Hematopoietic multipotent progenitor cell (in vitro differentiated cells): ENCODE measurements at regions not wholly inside any gene's neighbourhood (a gene's known extent, or its start where the extent isn't known, plus 50 kb on each side); places are given as distances from the start of the nearest gene placed in this dataset.
"Not testable (repeated sequence)": the region's sequence is repeated elsewhere in the genome, so short reads cannot be mapped to it uniquely, and the experiment has no call there.

Experiments used
- DNase-seq, 3 donors: peaks; one replicate each; pipeline ENCODE4 v3.0.0-alpha.2; 2011 to 2015; ENCODE audit warnings: low read depth in 2 of 3, low spot score in 2 of 3

- no peak for DNase-seq
These were observed 93.6 kb upstream of the COL1A2 start for GRCh38 chr7:94301024-94301586.

GRCh38 chr7:94303118-94303517 is 91.6 kb upstream of the COL1A2 start:
- no peak for DNase-seq

GRCh38 chr7:94303695-94304094 is 91.0 kb upstream of the COL1A2 start:
- no peak for DNase-seq

GRCh38 chr7:94304878-94305277 is 89.8 kb upstream of the COL1A2 start:
- no peak for DNase-seq

GRCh38 chr7:94305836-94306235 is 88.9 kb upstream of the COL1A2 start:
- no peak for DNase-seq

GRCh38 chr7:94307399-94308048 is 87.2 kb upstream of the COL1A2 start:
- DNase-seq, result no peak

GRCh38 chr7:94311515-94311914 is 83.2 kb upstream of the COL1A2 start:
- no peak for DNase-seq

GRCh38 chr7:94313926-94314325 is 80.8 kb upstream of the COL1A2 start:
- no peak for DNase-seq

- DNase-seq, result no peak
These were observed 80.0 kb upstream of the COL1A2 start for GRCh38 chr7:94314413-94315410.

- DNase-seq, result not testable (repeated sequence)
These were observed 73.6 kb upstream of the COL1A2 start for GRCh38 chr7:94321138-94321537.

GRCh38 chr7:94323844-94324243 is 70.9 kb upstream of the COL1A2 start:
- DNase-seq, result no peak

GRCh38 chr7:94324380-94325121 is 70.1 kb upstream of the COL1A2 start:
- no peak for DNase-seq

GRCh38 chr7:94325122-94325475 is 69.6 kb upstream of the COL1A2 start:
- DNase-seq, result no peak

GRCh38 chr7:94330269-94331020 is 64.2 kb upstream of the COL1A2 start:
- DNase-seq, result no peak

GRCh38 chr7:94332571-94332970 is 62.1 kb upstream of the COL1A2 start:
- no peak for DNase-seq

GRCh38 chr7:94333810-94334209 is 60.9 kb upstream of the COL1A2 start:
- no peak for DNase-seq

- no peak for DNase-seq
These were observed 59.1 kb upstream of the COL1A2 start for GRCh38 chr7:94335586-94335985.

- DNase-seq, result no peak
These were observed 58.7 kb upstream of the COL1A2 start for GRCh38 chr7:94336009-94336408.

- no peak for DNase-seq
These were observed 55.7 kb upstream of the COL1A2 start for GRCh38 chr7:94338921-94339371.

GRCh38 chr7:94344826-94345225 is 49.9 kb upstream of the COL1A2 start:
- DNase-seq, result no peak
